GM19043 (cell line): ENCODE measurements at regions not wholly inside any gene's neighbourhood (a gene's known extent, or its start where the extent isn't known, plus 50 kb on each side); places are given as distances from the start of the nearest gene placed in this dataset.
"Not testable (repeated sequence)": the region's sequence is repeated elsewhere in the genome, so short reads cannot be mapped to it uniquely, and the experiment has no call there.

Experiments used
- ATAC-seq: cut with Tn5 transposase; IDR thresholded peaks from one replicate; pipeline ENCODE4 v1.9.1; 2021; ENCODE audit warnings: low read depth; ENCODE audit not compliant: unreplicated experiment

DNA sequence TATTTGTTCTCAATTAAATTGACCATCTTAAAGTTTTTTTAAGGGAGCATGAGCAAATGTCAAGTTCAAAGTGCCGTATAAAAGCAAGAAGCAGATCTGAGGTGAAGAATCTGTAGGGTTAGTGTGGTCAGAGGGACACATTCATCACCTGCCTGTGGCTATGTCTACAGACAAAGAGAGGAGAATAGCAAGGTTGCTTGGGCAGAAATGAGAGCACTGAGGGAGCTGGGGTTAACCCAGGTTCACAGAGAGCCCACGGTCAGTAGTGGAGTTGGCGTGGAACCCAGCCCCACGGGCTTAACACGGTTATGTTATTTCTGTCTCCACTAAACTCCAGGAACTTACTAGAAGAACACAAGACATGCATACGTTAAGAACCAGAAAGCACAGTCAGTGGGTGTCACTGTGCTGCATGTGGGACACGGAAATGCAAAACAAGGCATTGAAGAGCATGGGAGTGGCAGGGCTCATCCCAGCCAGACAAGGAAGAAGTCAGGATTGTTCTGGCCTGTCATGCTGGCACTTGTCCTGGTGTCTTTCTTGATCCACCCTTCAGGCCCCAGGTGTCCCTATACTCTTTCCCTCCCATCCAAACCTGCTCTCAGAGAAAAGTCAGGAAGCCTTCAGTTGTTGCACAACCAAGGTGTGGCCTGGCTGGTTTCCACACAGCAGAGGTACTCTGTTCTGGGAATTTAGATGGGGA is 95.5 kb upstream of the IVNS1ABP start:
- no peak for ATAC-seq

DNA sequence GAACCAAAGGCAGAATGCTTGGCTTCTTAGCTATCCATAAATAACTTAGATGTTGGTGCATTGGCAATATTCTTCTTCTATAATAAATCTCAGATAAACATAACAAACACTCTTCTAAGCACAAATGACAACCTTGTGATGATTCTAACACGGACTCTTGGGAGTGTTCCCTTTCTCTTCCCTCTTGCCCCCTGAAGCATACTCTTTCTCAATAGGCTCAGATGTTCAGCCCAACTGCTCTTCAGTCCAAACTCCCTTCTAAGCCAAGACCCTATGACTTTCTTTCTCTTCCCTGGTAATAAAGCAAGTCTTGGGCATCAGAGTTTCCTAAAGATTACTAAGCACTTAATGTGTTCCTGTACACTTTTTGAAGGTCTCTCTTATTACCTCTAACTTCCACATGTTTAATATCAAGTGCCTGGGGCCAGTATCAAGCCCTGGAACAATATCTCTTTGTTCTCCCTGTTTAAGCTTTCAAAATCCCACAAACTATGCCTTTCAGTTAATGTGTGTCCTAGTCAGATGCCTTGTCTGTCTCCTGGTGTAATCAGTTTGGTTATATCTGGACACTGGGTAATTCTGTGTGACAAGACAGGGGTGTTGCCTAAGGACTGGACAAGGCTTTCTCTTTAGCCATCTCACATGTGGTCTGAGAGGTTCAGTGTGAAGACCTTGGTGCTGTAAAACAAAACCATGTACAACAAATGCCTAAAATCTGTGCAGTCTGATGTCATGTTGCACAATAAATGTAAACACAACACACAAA is 92.9 kb upstream of the IVNS1ABP start:
- ATAC-seq = no peak

DNA sequence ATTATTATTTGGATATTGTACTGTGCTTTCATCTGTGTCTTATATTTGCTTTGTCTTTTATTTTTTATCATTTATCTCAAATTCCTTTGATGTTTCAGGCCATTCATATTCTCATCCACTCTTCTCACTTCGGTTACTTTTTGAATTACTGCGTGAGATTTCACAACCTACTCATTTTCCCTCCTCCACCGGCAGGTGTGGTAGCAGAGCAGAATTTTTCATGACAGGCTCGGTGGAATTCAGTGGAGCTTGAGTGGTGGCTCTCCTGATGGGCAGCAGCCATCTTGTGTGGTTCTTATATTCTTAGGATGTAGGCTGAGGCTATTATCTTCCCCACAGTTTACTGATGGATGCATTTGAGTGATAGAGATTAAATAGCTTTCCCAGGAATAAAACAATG is 92.3 kb upstream of the IVNS1ABP start:
- no peak for ATAC-seq

DNA sequence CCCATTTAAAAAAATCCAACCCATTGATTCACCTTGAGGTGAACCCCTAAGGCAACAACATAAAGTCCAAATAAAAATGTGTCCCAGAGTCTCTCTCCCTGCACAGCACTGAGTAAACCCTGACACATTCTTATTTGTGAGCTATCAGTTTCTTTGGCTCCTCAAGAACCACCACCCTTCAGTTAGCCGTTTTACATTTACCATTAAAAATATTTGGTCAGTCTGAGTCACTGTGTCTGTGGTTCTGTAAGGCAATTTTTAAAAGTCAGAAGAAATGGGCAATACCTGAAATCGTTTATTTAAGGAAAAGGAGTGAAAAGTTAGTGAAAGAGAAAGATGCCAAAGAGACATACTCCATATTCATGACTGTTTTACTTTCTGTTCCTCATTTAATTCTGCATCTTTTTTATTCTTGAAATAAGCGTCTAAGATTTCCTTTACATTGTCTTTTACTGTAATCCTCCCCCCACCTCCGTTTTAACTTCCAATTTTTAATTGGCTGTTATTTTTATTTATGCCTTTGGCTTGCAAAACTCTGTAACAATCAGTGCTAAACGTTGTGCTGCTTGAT is 91.7 kb upstream of the IVNS1ABP start:
- no peak for ATAC-seq

DNA sequence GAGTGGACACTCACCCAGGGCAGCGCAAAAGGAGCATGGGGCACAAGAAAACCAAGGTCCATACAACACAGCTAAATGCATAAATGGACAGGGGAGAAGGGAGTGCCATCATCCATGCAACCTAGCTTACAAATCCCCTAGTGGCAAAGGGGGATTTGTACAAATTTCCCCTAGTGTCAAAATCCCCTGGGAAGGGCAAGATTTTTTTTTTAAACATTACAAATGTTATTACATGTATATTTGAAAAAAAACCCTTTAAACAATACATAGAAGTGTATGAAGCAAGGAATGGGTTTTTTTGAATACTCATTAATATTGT is 89.6 kb upstream of the IVNS1ABP start:
- ATAC-seq = no peak

DNA sequence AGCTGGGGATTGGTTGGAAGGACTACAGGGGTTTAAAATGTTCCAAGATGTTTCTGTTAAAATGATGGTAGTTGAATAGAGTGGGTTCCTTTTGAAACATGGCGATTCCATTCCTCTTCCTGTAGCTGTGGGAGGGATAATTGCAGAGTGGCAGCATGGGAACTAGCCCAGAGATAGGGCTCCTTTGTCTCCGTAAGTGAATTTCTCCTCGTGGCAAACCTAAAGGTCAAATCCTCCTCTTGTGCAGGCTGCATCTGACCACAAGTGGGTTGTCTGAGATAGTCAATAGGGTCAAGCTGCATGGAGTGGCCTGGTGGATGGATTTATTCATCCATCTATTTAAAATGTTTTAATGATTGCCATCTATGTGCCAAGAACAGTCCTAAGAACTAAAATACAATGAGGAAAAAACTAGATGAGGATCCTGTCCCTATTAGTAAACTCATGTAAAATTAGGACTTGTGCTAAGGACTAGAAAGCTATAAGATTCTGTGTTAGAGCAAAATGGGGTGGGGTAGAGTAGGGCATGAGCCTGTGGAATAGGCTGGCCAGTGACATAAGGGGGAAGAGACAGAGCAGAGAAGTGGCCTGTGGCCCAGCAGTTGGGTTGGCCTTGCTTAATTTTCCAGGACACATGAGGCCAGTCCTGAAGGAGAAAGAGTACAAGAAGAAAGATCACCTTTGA is 89.1 kb upstream of the IVNS1ABP start:
- ATAC-seq = no peak

DNA sequence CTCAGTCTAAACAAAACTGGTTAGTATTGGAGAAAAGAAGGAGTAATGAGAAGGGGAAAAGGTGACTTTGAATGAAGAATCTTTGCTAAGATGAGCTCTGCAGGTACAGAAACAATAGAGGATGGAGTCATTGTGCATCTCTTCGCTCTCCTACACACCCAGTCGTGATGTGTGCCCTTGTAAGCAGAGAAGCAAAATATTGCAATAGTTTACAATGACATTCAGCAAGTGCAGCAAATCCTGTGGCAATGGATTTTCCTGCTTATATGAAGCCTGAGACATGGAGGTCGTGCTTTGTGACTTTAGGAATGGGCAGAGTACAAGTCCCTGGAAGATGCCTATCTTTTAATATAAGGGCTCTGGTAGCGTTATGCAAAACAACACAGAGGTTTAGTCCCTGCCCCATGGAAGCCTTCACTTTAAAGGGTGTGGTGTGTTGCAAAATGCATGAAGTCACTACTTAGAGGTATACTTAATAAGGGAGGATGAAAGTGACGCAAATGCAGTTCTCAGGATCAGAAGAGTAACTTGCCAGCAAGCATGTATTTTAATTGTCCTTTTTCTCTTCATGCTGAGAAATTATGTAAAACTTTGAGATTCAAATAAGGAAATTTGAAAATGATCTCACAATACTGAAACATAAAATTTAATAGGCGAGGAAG is 88.0 kb upstream of the IVNS1ABP start:
- no peak for ATAC-seq

DNA sequence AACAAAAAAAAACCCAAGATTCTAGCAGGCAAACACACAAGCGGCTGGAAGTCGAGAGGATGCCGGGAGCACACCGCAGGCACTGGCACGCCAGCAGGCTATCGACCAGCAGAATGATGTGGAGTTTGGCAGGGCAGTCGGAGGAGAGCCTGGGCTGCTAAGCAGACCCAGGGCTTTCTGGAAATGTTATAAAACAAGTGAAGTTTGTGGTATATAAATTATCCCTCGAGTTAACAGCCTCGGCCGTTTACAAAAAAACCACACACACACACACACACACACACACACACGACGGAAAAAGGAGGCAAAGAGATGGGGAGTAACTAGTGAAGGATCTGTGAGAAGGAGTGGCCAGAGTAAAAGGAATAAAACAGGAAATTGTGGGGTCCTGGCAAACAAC is 87.2 kb upstream of the IVNS1ABP start:
- no peak for ATAC-seq

DNA sequence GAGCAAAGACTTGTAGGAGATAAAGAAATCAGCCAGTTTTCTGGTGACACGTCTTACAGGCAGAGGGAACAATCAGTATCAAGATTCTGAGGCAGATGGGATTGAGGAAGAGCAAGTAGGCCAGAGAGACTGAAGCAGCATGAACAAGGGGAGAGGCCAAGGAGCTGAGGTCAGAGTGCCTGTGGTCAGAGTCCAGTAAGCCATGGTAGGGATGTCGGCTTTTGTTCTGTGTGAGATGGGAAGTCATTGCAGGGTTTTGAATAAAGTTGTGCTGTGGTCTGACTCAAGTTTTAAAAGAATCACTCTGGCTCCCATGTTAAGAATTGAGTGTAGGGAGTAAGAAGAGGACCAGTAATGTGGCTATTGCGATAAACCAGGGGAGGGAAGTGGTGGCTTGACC is 85.9 kb upstream of the IVNS1ABP start:
- ATAC-seq = no peak

DNA sequence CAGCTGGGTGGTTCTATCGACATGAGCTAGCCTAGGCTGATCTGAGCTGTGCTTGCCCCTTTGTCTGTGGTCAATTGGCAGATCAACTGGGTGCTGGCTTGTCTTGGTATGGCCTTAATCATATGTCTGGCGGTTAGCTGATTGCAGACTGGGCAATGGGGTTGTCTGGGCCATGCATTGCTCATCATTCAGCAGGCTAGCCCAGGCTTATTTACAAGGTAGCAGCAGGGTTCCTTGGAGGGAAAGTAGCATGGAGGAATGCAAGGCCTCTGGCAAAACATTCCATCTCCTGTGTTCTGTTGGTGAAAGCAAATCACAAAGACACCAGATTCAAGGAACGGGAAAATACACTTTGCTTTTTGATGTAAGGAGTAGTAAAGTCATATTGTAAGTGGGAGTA is 84.0 kb upstream of the IVNS1ABP start:
- no peak for ATAC-seq

DNA sequence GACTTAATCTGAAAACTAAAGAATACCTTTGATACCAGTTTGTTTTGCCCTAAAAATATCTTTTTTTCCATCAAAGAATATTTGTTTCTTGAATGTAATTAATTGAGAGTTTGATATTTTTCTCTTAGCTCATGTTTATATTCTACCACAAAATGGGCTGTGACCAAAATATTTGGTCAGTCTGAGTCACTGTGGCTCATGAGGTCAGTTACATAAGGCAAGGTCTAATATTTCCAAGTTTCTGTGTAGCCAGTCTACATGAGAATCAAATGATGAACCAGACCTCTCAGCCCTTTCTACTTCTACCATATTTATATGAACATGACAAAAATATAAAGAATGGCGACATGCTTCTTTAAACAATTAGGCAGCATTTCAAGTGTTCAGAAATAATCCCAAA is 83.0 kb upstream of the IVNS1ABP start:
- ATAC-seq = no peak

DNA sequence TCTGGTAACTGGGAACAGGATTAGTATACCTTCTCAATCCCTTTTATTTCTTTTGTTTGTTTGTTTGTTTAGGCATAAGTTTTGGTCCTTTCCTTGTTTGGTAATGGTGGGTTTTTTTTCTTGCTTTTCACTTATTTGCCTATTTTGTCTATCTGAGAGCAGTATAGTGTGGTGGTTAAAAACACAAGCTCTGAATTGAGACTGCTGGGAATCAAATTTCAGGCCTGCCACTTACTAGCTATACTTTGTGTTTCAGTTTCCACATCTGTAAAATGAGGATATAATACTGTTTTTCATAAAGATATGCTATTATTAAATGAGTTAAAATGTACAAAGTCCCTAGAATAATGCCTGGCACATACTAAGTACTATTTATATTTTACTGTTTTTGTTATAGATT is 81.6 kb upstream of the IVNS1ABP start:
- ATAC-seq = peak; percentile 65

DNA sequence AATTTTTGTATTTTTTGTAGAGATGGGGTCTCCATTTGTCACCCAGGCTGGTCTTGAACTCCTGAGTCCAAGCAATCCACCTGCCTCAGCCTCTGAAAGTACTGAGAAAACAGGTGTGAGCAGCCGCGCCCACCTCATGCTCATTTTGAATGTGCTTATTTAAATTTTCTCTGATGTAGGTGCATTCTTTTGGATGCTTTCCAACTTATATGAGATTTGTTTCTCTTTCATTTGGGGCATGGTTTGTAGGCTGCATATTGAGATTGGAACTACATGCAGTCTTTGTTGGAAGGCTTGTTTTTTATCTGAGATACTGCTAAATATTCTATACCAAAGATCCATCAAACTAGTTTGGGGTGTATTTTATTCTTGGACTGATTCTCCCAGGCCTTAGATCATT is 81.0 kb upstream of the IVNS1ABP start:
- ATAC-seq = peak; percentile 55

DNA sequence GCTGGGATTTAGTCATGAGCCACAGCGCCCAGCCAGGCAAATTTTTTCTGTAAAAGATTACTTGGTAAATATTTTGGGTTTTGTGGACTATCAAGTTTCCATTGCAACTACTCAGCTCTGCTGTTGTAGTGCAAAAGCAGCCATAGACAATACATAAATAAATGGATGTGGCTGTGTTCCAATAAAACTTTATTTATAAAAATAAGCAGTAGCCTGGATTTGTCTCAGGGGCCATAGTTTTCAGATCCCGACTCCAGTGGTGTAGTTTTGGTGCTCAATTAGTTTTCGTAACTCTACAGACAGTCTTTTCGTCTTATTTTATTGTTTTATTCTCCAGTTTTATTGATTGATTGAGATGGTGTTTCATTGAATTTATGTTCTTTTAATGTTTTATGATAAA is 80.1 kb upstream of the IVNS1ABP start:
- no peak for ATAC-seq

DNA sequence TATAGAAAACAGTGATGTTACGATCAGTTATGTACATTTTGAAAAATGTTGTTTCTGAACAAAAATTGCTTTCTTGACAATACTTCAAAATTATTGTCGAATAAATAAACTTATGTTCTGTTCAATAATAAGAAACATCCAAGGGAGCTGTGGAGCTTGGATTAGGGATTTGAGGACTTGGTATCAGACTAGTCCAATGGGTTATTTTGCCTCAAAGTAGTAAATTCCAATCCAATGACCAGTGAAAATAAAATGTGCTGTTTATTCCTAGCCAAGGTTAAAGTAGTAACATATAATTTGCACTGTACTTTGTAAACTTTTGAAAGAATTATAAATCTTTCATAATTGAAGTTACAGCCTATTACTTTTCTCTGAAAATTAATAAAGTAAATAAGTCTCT is 79.1 kb upstream of the IVNS1ABP start:
- ATAC-seq = no peak

DNA sequence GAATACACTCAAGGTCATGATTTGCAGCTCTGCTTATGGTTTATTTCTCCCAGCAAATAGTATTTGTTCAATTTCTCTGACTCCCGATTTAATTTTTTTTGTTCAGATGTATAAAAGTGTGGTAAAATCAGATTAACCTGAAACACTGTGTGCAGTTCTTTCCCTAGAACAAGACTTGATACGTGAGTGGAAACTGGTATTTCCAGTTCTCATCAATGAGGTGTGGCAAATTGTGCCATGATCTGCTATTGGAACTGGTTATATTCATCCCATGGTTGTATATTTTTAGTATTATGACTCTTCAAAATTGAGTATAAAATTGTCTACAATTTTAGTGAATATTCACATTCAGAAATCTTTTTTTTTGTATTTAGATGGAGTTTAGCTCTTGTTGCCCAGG is 76.8 kb upstream of the IVNS1ABP start:
- ATAC-seq = no peak

DNA sequence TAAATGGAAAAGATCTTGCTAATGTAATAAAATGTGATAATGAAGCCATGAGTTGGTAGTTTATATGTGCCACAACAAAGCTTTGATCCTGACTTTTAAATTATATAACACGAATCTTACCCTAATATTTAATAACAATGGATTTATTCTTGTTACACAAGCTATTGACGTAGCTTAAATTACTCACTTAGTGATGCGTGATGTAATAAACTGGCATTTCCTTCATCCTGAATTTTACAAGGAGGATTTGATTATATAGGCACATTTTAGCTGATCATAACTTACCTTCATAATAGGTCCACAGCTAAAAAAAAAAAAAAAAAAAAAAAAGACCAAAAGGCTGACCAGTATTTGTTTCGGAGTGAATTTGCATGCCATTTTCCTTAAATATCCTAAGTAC is 76.2 kb upstream of the IVNS1ABP start:
- ATAC-seq = no peak

DNA sequence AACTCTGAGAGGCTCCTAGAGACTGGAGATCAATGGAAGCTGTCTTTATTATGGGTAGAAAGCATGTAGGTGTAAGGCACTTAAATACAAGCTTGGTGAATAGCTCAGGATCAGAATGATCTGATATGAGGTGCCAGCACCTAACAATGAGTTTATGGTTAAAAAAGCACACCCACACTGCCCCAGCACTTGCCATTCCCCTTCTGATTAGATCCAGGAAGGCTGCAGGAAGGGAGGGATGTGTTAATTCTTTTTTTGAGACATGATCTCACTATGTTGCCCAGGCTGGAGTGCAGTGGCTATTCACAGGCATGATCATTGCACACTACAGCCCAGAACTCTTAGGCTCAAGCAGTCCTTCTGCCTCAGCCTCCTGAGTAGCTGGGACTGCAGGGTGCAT is 71.8 kb upstream of the IVNS1ABP start:
- ATAC-seq = no peak

DNA sequence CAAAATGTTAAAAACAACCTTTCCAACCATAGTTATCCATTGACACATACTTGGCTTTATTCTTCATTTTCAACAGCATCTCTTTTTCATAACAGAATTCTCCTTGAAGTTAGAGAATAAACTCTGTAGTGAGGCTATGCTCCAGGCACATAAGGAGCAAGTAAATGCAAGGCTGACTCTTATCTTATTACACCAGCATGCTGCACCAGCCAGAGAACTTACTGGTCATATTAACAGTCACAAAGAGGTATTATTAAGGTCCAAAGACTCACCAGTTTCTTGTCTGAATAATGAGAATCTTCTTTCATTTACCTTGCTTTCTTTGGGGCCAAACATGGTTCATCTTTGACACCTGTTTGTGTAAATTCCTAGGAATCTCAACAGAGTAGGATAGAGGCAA is 71.3 kb upstream of the IVNS1ABP start:
- no peak for ATAC-seq

DNA sequence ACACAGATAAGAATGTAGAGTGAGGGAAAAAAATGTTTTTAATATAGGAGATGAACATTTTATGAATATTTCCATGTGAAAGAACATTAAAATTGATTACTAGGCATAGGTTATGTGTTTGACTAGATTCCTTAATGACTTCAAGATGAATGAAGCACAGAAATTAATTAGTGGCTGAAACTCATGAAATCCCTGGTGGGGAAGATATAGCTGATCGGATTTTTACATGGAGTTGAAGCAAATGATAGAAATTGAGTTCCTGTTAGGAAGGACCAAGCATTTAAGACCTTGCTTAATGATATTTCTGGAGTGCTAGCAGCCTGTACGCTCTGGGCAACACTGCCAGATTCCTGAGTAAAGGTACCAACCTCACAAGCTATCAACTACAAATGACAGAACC is 68.9 kb upstream of the IVNS1ABP start:
- no peak for ATAC-seq

DNA sequence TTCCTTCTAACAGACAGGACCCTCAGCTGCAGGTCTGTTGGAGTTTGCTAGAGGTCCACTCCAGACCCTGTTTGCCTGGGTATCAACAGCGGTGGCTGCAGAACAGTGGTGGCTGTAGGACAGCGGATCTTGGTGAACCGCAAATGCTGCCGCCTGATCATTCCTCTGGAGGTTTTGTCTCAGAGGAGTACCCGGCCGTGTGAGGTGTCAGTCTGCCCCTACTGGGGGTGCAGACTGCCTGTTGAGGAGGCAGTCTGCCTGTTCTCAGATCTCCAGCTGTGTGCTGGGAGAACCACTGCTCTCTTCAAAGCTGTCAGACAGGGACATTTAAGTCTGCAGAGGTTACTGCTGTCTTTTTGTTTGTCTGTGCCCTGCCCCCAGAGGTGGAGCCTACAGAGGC is 66.8 kb upstream of the IVNS1ABP start:
- ATAC-seq = not testable (repeated sequence)
